GM18520 (cell line): ENCODE measurements at regions not wholly inside any gene's neighbourhood (a gene's known extent, or its start where the extent isn't known, plus 50 kb on each side); places are given as distances from the start of the nearest gene placed in this dataset.

Experiments
- ATAC-seq: cut with Tn5 transposase; IDR thresholded peaks from one replicate; pipeline ENCODE4 v1.9.1; 2021; ENCODE audit not compliant: unreplicated experiment

- no peak for ATAC-seq
These were observed 653.2 kb downstream of the DCDC2C start for GRCh38 chr2:4356541-4356940.

DNA sequence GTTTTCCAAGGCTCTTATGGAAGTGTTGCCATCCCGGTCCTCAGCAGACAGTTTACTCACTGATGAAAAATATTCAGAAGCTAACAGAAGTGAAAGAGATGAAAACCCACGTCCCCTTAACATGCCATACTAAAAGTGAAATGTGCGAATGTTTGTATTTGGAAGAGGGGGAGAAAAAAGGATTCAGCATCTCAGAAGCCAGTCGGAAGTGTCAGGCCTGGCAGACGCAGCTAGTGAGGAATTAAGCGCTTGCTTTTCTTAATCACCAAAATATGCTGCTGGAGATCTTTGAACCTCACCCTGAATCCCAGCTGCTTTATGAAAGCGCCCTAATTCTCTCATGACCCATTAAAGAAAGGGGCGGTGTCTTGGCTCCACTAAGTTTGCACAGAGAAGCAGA lies 653.7 kb downstream of the DCDC2C start:
- no peak for ATAC-seq

DNA sequence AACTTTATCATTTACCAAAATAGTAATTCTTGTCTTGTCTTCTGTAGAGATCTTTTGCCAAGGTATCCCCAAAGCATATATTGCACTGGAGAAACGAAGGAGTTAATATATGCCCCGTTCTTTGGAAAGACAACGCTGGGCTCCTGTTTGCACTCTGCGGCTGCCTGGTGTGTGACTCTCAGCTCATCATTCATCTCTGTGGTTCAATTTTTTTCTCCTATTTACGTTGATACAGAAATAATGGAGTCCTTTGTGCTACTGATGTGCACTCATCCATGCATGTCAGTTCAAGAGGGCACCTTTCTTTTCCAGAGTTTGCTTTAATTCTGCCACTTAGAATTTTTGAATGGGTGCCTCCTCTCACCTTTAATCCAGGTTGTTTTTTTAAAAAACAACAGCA lies 655.5 kb downstream of the DCDC2C start:
- ATAC-seq: no peak

- no peak for ATAC-seq
These were observed 665.5 kb downstream of the DCDC2C start for GRCh38 chr2:4368907-4369306.

GRCh38 chr2:4369826-4370419 lies 666.5 kb downstream of the DCDC2C start:
- no peak for ATAC-seq

DNA sequence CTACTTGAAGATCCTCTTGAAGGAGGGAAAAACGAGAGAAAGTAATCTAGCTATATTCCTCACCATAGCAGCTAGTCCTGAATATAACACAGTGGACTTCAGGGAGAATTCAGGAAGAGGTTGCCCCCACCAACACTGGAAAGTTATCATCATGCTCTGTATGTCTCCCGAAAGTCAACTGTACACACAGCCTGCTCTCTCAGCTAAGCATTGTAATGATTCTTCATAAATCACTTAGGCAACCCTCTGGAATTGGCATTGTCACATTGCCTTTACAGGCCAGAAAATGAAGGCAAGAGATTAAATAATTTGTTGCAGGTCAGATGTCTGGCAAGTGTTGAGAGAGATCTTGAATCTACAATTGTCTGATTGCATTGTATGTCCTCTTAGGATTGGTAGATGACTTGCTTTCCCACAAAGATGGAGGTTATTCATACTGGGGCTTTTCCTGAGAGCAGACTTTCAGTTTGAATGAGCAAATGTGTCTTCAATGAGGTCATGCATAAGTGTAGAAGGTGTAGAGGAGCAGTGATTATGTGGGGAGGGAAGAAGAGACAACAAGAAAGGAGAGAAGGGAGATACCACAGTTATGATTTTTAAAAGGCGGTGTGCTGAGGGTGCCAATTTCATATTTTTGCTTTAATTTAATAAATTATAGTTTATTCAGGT lies 667.2 kb downstream of the DCDC2C start:
- ATAC-seq: no peak

GRCh38 chr2:4381049-4381448 lies 677.7 kb downstream of the DCDC2C start:
- no peak for ATAC-seq

- ATAC-seq: no peak
These were observed 678.4 kb downstream of the DCDC2C start for GRCh38 chr2:4381773-4382172.

DNA sequence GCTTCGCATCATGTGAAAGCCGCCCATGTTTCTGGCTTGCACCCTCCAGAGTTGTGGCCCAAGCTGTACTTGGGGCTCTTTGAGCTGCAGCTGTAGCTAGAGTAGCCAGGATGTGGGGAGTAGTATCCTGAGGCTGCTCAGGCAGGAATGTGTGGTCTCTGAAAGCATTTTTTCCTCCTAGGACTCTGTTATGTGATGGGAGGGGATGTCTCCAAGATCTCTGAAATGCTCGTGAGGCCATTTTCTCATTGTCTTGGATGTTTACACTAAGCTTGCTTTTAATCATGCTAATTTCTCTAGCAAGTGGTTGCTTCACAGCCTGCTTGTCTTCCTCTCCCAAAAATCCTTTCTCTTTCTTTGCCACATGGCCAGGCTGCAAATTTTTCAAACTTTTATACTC lies 687.6 kb downstream of the DCDC2C start:
- no peak for ATAC-seq

DNA sequence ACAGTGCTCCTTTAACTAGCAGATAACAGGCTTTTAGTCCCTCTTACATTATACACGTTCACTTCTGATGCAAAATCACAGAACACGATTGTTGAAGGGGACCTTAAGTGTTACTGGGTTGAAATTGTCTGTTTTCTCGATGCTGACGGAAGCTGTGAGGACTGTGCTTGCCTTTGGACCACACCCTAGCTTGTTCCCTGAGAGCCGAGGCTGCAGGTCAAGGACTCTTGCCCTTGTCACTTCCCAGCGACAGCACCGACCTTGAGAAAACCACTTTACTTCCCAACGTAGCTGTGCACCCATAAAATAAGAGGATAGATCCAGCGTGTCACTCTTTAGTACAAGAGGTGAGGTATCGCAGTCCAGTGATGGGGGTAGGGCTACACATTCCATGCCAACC lies 701.0 kb downstream of the DCDC2C start:
- no peak for ATAC-seq

DNA sequence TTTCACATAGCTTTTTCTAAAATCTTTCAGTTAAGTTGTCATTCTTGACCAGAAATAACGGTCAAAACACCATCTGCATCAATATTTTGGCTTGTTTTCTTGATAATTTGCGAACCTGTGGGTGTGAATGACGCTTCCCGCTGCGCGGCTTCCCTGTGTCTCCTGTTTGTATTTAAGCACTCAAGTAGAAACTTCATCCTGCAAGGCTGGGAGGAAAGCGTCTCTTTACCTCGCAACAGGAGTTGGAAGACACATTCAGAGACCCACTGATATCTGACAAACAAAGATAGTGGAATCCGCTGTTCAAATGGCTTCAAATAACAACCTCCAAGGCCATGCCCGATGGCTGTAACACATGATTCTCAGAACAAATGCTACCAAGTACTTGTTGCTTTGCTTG lies 704.9 kb downstream of the DCDC2C start:
- no peak for ATAC-seq

DNA sequence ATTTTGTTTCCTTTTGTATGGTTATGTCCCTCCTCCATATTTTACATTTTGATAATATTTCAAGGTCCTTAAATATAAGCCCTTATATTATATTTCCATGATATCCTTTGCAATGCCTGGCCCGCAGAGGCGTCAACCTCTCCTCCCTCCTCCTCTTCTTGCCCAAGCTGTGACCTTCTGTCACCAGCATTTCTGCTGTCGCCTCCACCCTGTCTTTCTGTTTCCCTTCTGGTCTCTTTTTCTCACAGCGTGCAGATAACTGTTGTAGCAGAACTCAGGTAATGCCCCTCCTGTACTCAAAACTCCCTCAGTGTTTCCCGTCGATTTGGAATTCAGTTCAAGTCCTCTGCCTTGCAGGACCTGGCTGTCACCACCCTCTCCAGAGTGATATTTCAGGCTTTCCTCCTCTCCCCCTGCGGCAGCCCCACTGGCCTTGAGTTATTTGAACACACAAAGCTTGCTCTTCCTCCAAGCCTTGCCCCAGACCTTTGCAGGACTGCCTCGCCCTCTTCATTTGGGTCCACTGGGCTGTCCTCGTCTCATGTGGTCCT lies 709.3 kb downstream of the DCDC2C start:
- no peak for ATAC-seq

- no peak for ATAC-seq
These were observed 711.8 kb downstream of the DCDC2C start for GRCh38 chr2:4415171-4415570.

- no peak for ATAC-seq
These were observed 712.5 kb downstream of the DCDC2C start for GRCh38 chr2:4415810-4416413.

DNA sequence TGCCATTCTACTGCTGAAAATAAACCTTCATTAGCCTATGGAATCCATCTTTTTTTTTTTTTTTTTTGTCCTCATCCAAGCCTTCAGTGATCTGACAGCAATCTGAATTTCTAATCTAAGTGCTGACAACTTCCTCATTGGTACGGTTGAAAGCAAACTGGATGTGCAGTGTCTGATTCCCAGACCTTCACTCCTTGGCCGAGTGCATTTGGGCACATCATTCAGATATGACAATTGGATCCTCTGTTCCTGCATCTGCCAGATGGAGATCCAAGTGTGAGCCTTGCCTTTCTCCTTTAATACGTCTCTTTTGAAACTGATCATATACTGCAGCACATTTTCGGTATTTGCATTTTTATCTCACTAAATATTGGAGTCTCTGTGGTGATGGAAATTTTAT lies 713.1 kb downstream of the DCDC2C start:
- no peak for ATAC-seq

DNA sequence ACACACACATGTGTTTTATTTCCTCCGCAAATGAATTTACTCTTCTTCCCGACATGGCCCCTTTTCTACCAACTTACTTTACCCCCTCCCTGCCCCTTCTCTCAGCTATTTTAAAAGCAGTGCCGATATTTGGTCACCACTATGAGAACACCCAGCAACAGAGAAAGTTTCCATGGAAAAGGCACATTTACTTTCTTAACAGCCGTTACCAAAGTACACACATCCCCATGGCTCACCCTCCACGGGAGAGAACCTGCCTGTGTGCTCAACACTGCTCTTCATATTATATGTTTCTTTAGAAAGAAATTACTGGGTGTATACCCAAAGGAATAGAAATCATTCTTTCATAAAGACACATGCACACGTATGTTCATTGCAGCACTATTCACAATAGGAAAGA lies 714.4 kb downstream of the DCDC2C start:
- no peak for ATAC-seq

GRCh38 chr2:4420032-4420431 lies 716.7 kb downstream of the DCDC2C start:
- ATAC-seq: no peak

DNA sequence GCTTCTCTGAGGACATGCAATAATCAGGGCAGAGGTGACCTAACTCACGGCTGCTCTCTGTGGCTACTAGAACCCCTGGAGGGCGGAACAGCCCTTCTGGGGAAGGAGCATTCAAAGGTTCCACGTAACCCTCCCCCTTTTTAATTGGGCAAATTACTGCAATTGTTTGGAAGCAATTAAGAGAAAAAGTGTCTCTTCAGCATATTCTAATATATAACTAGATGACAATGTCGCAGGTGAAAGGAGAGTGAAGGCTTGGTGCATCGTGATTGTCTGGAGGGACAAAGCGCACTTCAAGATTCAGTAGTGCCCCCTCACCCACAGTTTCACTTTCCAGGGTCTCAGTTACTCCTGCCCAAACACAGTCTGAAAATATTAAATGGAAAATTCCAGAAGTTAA lies 720.8 kb downstream of the DCDC2C start:
- ATAC-seq: no peak

- ATAC-seq: no peak
These were observed 723.7 kb downstream of the DCDC2C start for GRCh38 chr2:4427083-4427482.

DNA sequence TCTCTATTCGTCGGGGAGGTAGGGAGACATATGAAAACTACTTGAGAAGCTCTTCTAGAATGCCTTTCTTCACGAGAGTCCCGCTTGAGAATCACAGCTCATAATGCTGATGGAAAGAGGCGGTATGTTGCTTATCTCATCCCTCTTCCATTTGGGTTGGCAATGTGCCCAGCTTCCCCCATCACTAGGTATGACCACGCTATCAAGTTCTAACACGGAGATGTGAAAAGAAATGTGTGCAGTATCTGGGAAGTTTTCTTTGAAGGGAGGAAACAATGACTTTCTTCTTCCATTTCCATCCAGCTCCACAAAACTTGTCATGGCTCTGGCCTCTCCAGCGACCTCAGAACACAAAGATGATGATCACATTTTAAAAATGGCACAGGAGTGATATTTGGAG lies 742.4 kb downstream of the DCDC2C start:
- ATAC-seq: no peak

- ATAC-seq: no peak
These were observed 751.5 kb downstream of the DCDC2C start for GRCh38 chr2:4454907-4455306.

DNA sequence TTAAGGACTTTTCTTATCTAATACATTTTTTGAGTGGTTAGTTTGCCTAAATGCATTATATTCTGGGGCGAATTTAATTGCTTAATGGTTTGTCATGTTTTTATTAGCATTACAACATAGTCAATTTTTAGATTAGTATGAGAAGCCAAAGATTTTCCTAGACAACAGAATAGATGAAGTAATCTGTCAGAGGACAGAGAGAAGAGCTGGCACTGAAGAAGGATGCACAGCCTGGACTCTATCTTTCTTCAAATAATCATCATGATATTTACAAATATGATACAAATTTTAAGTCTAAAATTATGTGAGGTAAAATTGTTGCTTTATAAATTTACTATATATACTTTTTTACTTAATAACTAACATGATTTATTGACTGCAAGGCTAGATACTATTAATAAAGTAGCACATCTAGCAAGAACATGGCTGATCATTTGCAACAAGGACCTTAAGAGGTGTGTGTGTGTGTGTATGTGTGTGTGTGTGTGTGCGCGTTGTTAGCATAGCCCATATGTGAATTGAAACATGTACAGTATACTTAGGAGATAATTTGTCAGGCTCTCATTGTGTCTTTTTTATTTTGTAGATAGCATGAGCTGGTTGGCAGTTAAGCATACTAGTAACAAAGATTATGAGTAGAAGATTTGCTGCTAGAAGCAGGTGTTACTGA lies 752.2 kb downstream of the DCDC2C start:
- no peak for ATAC-seq
